Posterior cingulate gyrus (tissue), 11 donors: ENCODE measurements at regions not wholly inside any gene's neighbourhood (a gene's known extent, or its start where the extent isn't known, plus 50 kb on each side); places are given as distances from the start of the nearest gene placed in this dataset.
A peak's percentile ranks its signal among the peaks of the same experiment; 100 is the strongest.

ENCODE experiments used
- DNase-seq, 10 donors: peaks; one replicate each; pipeline versions ENCODE4 v3.0.0 to v3.0.0-alpha.2; 2020 to 2021; ENCODE audit warnings: mixed read lengths in 3 of 10
- intact Hi-C: fragments of 100-400 bp; cut with DNase I; formaldehyde crosslinking; loops from one replicate; pipeline ENCODE4 v1.15.1; 2023

DNA sequence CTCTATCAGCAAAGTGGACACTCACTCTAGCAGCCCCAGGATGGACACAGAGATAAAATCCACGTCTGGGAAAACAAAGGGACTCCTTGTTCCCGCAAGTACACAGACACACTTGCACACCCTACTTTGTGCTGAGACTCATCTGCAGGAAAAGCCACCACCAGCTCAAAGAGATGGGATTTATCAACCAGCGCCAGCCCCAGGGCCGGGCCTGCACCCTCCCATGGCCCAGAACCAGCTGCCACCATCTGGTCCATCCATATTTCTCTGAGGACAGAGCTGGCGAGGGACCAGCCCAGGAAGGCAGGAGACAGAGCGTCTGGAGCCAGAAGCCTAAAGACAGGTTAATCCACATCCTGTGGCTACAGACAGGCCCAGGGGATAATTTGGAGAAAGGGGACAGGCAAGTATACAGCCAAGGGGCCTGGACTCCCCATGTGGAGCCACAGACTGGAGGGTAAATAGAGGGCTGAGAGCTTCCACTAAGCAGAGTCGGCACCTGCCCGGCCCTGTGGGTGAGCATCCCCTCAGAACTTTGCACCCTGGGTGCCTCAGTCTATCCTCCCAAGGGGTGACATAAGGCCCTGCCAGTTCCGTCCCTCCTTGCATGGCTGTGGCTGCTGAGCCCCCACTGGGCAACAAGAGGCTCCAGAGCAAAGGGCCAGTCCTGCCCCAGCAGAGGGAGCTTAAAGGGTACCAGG is 233.9 kb downstream of the PTPRU start:
- peak in 1 of 10 donors; percentile 68 for DNase-seq
- intact Hi-C loops = no loop called here

DNA sequence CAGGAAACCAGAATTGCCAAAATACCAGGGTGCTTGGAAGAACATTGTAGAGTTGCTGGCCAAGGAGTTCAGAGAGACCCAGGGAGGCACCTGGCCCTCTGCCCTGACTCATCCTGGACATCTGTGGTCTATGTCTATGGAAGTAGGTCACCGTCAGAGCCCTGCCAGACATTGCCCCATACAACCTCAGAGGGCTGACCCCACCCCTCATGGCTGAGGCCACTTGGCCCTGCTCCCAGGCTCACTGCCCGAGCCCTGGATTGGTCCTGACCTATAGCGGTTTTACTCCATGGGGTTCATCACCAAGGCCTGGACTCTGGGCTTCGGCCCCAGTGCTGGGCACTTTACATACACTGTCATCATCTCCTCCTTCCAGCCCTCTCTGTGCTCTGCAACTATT is 233.1 kb downstream of the PTPRU start:
- intact Hi-C loops = no loop called here
- peak in 4 of 10 donors; percentile 10 to 84 (median 17) for DNase-seq

DNA sequence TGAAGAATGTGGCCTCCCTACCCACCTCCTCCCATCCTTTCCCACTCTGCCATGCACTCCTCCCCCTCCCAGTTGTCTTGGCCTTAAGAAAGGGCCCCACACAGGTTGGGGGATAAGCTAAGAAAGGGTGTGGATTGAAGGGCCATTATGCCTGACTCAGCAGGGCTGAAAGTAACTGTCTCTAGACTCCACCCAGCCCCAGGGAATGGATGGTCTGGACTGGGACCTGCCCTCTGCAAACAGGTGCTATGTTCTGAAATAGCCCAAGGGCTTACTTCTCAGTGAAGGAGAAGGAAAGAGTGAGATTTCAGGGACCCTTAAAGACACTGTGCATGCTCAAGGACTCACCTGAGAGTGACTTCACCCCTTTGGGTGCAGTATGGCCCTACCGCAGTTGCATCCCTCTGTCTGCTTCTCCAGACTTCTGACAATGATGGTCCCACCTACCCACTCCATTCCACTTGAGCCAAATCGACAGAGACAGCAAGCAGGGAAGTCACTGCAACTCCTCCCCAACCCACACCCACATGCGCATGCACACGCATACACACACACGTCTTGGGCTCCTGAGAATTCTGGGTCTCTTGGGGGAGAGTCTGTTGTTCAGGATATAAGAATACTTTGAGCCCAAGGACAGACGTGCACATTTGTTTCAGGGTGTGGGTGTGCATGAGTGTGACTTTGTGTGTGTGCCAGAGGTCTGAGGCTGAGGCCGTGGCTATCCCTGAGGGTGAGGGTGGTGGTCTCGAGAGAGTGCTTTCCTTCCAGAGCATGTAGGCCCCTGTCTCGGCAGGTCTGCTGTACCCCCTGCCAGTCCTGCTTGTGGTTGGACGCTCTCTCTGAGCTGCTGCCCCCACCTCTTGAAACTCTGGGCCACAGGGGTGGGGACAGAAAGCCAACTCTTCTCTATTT is 231.9 kb downstream of the PTPRU start:
- DNase-seq = peak in 1 of 10 donors; percentile 57
- intact Hi-C loops = no loop called here

DNA sequence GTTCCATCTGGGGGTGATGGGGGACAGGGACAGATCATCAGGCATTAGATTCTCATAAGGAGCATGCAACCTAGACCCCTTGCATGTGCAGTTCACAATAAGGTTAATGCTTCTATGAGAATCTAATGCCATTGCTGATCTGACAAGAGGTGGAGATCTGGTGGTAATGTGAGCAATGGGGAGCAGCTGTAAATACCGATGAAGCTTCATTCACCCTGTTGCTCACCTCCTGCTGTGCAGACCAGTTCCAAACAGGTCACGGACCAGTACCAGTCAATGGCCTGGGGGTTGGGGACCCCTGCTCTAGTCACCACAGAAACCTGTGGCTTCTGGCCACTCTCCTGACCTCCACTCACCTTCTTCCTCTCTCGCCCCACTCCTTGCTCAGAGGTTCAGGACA is 229.9 kb downstream of the PTPRU start:
- DNase-seq = peak in 1 of 10 donors; percentile 12
- intact Hi-C loops = no loop called here

DNA sequence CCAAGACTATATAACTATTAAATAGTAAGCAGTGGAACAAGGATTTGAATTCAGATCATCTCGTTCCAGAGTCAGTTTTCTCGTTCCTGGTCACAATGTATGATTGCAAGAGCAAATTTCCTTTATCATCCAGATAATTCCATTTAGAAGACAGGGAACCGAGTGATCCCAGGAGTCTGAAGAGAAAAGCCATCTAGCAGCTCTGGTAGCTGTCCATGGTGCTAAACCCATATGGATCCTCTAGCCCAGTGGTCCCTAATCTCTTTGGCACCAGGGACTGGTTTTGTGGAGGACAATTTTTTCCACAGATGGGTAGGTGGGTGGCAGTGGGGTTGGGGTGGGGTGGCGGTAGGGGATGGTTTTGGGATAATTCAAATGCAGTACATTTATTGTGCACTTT is 229.4 kb downstream of the PTPRU start:
- intact Hi-C loops = no loop called here
- no peak for DNase-seq

DNA sequence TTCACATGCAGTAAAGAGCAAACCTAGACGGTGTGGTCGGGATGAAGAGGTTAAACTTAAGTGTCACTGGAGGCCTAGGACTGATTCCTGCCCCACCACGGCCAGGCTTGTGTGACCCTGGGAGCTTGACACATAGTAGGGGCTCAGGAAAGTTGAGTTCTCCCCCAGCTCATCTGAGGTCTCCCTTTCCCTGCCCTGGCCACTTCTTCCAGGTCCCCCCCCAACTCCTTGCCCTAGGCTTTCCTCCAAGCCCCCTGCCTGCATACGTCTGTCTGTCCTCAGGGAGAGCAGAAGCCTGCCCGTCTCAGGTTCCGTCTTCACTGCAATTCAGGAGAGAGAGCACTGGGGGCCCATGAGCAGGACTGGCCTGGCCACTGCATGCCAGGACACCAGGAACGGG is 225.8 kb downstream of the PTPRU start:
- intact Hi-C loops = no loop called here
- peak in 1 of 10 donors; percentile 30 for DNase-seq

DNA sequence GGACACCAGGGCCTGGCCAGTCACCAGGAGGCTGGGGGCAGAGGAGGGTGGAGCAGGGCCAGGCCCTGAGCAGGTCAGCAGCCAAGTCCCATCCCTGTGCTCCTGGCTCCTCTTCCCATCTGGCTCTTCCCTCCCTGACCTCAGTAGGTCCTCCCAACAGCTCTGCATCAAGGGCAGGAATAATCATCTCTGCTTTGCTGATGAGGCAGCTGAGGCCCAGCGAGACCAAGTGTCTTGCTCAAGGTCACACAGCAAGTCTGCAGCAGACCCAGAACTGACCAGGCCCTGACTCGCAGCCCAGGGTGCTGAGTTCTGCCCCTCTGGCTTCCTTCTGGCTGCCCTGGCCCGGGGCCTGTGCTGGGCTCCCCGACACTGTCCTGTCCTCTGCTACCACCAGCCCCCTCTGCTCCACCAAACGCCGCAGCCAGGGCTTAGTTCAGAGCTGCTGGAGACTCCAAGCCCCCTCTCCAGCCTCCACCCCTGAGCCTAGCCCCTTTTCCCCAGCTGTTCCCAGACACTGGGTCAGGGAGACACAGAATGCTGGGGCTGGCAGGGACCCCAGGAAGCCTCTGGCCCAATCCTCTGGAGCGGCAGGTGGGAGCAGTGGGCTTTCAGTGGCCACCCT is 224.9 kb downstream of the PTPRU start:
- DNase-seq = peak in 1 of 10 donors; percentile 32
- intact Hi-C loops = no loop called here

DNA sequence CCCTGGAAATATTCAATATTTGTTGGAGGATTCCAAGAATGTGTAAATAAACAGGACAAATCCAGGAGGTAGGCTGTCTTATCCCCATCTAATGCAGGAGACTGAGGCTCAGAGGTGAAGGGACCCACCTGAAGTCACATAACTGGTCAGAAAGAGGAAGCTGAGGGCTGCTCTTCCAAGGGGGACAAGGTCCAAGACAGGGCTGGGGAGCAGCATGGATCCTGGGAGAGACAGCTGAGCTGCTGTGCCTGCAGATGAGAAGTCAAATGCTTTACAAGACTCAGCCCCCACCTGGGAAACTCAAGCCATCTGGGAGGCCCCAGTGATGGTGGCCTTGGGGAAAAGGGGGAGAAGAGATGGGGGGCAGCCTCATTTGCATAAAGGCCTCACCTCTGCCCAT is 224.4 kb downstream of the PTPRU start:
- no peak for DNase-seq
- intact Hi-C loops = no loop called here

DNA sequence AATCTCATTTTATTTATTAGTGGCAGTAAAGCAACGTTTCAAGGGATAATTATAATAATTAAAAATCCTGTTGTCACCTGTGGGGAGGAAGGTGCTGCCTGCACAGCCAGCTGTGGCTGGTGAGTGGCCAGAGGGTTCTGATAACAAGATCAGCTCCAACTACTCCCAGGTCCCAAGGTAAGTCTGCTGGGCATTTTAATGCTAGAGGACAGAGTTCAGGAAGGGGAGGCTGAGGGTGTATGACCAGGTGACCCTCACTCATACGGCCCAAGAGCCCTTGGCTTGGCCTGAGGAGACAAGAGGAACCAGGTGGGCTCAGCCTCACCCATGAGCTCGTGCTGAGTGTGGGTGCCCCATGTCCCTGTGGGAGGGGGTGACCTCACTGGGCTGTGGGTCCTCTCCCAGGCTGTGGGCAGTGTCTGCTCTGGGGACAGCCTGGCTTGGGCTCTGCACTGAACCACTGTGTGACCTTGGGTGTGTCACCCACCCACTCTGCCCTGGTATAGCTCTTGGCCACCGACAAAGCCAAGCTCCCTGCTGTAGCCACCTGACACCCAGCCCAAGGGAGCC is 223.8 kb downstream of the PTPRU start:
- intact Hi-C loops = no loop called here
- DNase-seq = peak in 1 of 10 donors; percentile 52

DNA sequence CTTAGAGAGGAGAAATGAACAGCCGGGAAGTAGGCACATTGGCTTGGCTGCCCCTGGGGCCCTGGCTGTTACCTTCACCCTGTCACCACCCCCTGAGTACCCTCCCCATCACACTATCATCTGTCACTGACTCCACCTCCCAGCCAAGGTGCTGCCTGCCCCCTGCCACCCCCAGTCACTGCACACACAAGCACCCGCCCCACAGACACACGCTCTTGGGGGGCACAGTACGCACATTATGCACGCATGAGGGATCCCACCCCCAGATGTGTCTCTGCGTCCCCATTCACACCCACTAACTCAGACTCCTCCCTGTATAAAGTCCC is 223.3 kb downstream of the PTPRU start:
- no peak for DNase-seq
- intact Hi-C loops = no loop called here

DNA sequence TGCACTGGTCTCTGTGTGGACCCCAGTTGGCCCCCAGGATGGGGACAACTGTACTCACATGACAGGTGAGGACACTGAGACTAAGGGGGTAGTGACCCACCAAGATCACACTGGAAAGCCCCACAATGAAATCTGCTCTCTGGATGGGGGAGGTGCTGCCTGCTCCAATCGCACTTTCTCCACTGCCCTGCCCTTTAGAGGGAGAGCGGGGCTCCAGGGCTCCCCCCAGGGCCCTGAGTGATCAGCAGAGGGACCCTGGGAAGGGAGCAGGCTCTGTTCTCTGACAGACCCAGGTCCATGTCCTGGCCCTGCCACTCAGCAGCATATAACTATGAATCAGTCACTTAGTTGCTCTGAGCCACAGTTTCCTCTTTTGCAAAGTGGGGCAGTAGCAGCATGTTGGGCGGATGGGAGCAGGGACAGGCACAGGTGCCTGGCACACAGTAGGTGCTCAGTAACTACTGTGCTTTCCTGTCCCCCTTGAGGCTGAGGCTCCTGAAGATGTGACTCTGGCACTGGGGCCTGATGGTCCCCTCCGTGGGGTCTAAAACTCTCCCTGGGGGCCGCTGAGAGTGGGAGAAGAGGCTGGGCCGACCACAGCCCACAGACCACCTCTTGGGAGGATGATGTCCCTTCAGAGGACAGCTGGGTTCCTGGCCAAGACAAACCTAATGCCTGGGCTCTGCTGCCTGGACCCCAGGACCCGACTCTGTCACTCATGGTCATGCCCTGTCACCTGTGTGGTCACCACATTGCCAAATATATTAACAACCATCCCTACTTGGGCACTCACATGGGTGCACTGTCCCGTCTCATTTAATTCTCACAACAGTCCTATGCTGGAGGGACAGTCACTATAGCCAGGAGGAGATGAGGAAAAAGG is 222.7 kb downstream of the PTPRU start:
- no peak for DNase-seq
- intact Hi-C loops = no loop called here

DNA sequence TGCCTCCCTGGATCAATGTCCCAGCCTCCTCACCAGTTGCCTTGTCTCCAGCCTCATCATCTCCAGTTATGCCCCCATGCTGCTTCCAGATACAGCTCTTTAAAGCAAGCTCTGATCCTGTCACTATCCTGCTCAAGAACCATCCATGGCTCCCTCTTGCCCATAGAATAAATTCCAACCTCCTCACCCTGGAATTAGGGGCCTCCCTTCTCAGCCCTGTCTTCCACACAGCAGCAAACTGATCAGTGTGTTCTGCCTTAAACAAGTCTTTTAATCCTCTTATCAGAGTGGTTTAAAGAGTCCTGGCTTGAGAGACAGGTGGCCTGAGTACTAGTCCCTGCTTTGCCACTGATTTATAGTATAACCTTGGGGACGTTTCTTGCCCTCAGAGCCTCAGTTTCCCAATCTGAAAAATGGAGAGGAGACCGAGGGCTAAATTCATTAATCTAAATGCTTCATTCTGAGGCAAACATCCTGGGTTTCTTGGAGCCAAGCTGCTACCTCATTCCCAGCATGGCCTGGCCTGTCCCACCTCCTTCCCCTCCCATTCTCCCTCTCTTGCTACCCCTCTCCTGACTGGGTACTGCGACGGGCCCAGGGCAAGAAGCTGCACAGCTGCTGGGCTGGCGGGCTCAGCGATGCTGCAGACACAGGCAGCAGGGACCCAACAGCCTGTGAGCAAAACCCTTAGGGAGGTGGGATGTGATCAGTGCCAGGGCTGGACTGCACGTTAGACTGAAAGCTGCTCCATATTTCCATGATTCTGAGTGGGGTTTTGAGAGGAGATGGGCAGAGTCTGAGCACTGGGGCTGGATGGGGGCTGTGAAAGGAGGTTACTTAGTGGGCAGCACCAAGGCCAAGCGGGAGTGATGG is 221.4 kb downstream of the PTPRU start:
- intact Hi-C loops = no loop called here
- no peak for DNase-seq

DNA sequence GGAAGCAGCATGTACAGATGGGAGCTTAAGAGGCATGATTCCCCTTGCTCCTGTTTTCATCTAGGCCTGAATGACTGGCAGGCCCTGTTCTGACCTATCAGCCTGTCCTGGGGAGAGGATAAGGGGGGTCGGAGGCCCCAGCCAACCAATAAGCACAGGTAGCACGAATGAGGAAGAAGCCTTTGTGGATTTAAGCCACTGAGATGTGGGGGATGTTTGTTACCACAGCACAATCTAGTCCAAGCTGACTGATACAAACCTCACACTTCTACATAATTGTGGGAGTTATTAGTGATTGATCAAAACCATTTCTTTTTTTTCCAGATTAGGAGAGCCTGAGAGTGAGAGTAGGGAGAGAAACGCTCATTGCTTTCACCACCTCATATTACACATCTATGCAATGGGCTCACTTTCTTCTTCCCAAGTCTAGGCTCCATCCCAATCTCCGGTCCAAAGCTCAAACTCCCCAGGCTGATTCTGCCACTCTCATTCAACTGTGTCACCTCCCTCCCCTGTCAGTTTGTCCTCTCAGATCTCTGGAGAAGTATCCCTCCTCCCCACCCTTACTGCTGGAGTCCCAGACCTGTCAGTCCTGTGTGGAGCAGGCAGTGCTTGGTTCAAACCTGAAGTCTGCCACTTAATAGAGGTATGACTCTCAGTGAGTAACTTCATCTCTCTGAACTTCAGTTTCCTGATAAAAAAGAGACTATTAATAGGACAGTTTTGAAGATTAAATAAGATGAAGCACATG is 220.5 kb downstream of the PTPRU start:
- intact Hi-C loops = no loop called here
- DNase-seq = no peak

DNA sequence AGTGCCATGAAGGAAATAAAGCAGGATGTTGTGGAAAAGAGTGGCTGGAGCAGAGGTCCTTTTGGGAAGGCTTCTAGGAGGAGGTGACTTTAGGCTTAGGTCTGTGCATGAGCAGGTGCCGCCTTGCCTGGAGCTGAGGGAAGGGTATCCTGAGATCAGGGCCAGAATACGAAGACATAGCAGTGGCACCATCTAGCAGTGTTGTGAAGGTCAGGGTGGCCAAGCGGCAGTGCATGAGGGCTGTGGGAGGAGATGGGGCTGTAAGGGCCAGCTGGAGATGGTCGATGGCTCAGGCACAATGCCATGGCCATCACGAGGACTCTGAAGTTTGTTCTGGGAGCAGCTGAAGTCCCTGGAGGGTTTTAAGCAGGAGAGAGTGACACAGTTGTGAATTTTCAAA is 219.5 kb downstream of the PTPRU start:
- intact Hi-C loops = no loop called here

DNA sequence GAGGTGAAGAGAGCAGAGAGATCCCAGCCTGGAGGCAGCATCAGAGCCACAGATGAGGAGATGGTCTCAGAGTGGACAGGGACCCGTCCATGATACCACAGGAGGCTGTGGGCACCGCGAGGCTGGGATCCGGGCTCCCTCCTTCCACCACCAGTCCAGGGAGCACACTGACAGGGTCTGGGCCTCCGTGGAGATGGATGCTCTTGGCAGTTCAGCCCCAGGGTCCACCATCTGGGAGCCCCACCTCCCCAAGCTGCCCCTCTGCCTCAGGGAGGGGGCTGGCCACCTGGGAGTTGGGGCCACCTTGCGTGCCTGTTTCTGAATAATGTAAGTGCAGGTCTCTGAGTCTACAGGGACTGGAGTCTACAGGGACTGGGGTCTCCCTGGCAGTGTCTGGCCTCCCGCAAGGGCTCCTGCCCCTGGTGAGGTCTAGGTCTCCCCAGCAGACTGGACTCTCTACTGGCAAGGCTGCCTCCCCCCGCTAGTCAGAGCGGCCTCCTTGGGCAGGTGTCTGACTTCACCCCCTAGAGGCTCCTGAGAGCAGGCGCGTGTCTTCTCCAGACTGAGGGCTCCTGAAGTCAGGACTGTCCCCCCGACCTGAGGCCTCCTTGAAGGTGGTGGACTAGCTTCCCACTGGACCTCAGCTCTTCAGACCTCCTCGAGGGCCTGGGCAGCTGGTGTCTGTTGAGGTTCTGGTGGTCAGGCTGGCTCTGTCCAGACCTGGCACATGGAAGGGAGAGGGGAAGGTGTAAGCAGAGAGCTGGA is 218.5 kb downstream of the PTPRU start:
- no peak for DNase-seq
- intact Hi-C loops = no loop called here

More for the DNA sequence above, 219.5 kb downstream of the PTPRU start:
- no peak for DNase-seq

DNA sequence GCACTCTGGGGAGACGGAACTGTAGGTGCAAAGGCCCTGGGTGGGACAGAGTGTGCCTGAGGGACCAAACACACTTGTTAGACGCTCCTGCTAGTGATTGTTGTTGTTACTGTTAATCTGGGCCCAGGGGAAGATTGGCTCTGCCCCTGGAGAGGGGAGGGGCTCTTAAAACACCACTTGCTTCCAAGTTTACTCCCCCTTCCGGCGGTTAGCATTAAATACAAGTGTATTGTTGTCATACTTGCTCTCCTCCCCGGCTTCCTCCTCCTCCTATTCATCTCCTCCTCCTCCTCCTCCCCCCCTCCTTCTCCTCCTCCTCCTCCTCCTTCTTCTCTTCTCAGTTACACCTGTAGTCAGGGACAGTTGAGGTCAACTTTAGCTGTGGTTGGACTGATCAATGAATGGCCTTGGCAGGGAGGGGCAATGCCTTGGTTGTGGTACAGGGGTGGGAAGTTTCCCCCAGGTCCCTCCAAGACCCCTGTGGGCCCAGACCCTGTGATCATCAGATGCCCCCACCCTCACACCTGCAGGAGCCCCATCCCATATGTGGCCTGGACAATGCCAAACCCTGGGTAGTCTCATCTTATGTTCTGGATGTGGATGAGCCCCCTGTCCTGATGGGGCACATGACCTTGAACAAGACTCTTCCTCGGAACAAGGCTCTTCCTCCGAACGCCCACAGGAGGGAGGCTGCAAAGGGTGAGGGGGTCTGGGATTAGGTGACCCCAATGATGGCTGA is 217.3 kb downstream of the PTPRU start:
- DNase-seq = no peak
- intact Hi-C loops = no loop called here
